PC-9 (cell line): ENCODE measurements at regions not wholly inside any gene's neighbourhood (a gene's known extent, or its start where the extent isn't known, plus 50 kb on each side); places are given as distances from the start of the nearest gene placed in this dataset.

Source experiments
- EZH2 ChIP-seq: fragments of 200-600 bp; sonication (generic); IDR thresholded peaks from 2 replicates; pipeline ENCODE4 v1.8.0; 2017; ENCODE audit warnings: antibody characterized with exemption, low read depth
- TF ChIP-seq, protein P1 (sequence below): fragments of 200-600 bp; sonication (generic); conservative IDR thresholded peaks from 2 replicates; pipeline ENCODE4 v1.6.1; 2017; ENCODE audit warnings: mixed run types, antibody characterized with exemption, mild to moderate bottlenecking, moderate library complexity

DNA sequence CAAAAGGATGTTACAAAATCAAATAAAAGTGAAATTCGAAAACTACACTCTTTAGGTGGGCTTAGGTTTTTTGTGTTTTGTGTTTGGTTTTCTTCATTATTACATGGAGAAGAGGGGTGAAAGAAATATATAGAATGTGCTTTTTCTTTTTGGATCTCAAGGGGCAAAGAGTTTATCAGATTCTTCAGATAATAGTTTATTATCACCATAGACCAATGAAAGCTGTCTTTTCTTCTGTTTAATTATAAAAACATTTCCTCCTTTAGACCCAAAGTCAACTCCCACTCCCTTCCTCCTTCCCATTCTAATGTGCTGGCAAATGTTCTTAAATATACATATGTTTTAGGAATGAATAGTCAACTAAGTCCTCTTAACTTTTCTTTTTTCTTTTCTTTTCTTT lies 167.6 kb downstream of the AKR1D1 start:
- TF ChIP-seq, protein P1, sequence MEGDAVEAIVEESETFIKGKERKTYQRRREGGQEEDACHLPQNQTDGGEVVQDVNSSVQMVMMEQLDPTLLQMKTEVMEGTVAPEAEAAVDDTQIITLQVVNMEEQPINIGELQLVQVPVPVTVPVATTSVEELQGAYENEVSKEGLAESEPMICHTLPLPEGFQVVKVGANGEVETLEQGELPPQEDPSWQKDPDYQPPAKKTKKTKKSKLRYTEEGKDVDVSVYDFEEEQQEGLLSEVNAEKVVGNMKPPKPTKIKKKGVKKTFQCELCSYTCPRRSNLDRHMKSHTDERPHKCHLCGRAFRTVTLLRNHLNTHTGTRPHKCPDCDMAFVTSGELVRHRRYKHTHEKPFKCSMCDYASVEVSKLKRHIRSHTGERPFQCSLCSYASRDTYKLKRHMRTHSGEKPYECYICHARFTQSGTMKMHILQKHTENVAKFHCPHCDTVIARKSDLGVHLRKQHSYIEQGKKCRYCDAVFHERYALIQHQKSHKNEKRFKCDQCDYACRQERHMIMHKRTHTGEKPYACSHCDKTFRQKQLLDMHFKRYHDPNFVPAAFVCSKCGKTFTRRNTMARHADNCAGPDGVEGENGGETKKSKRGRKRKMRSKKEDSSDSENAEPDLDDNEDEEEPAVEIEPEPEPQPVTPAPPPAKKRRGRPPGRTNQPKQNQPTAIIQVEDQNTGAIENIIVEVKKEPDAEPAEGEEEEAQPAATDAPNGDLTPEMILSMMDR, result no peak
- TF ChIP-seq EZH2, result no peak
